ENCODE measurements at regions not wholly inside any gene's neighbourhood (a gene's known extent, or its start where the extent isn't known, plus 50 kb on each side); places are given as distances from the start of the nearest gene placed in this dataset.

GRCh38 chr2:120863146-120863545 lies 127.5 kb downstream of the GLI2 start:
- Mint-ChIP-seq H3K4me3 (no peak overlapping the region), H3K27ac (no peak overlapping the region), H3K27me3 (peaks cover 9 to 24% of the 10 kb centered on the region in 2 donors)

GRCh38 chr2:120863661-120864320 lies 128.1 kb downstream of the GLI2 start:
- peaks cover 16 to 31% of the 10 kb centered on the region in 2 donors for H3K27me3 Mint-ChIP-seq

More at GRCh38 chr2:120863146-120863545, 127.5 kb downstream of the GLI2 start:
- no peak for ATAC-seq (replicated peaks)
- H3K36me3 Mint-ChIP-seq (ENCODE audit: insufficient read depth), result peaks cover 3% of the 10 kb centered on the region
- no peak for DNase-seq
- H3K4me1 Mint-ChIP-seq (ENCODE audit: low read depth in 2 of 2), result no peaks in the 10 kb centered on the region
- H3K9me3 Mint-ChIP-seq, result no peaks in the 10 kb centered on the region

GRCh38 chr2:120864981-120865380 lies 129.3 kb downstream of the GLI2 start:
- no peaks in the 10 kb centered on the region for H3K36me3 Mint-ChIP-seq (ENCODE audit: insufficient read depth)
- no peak for ATAC-seq (replicated peaks)

More at GRCh38 chr2:120863661-120864320, 128.1 kb downstream of the GLI2 start:
- ATAC-seq (replicated peaks) (no peak), DNase-seq (no peak)
- Mint-ChIP-seq H3K27ac (no peak overlapping the region), H3K9me3 (no peaks in the 10 kb centered on the region), H3K4me3 (no peak overlapping the region), H3K4me1 (ENCODE audit: low read depth in 2 of 2) (peaks cover 0 to 2% of the 10 kb centered on the region in 2 donors), H3K36me3 (ENCODE audit: insufficient read depth) (no peaks in the 10 kb centered on the region)

GRCh38 chr2:120865656-120866055 lies 130.0 kb downstream of the GLI2 start:
- no peak overlapping the region for H3K27ac Mint-ChIP-seq
- H3K4me3 Mint-ChIP-seq, result no peak overlapping the region
- H3K9me3 Mint-ChIP-seq, result no peaks in the 10 kb centered on the region
- peaks cover 0 to 2% of the 10 kb centered on the region in 2 donors for H3K4me1 Mint-ChIP-seq (ENCODE audit: low read depth in 2 of 2)
- DNase-seq (no peak), ATAC-seq (replicated peaks) (no peak)
- no peaks in the 10 kb centered on the region for H3K36me3 Mint-ChIP-seq (ENCODE audit: insufficient read depth)
- H3K27me3 Mint-ChIP-seq, result peaks cover 25 to 49% of the 10 kb centered on the region in 2 donors

More at GRCh38 chr2:120864981-120865380, 129.3 kb downstream of the GLI2 start:
- Mint-ChIP-seq H3K9me3 (no peaks in the 10 kb centered on the region), H3K4me3 (no peak overlapping the region), H3K27ac (no peak overlapping the region), H3K4me1 (ENCODE audit: low read depth in 2 of 2) (peaks cover 0 to 2% of the 10 kb centered on the region in 2 donors), H3K27me3 (peaks cover 25 to 43% of the 10 kb centered on the region in 2 donors)
- no peak for DNase-seq

- Mint-ChIP-seq H3K4me3 (no peak overlapping the region), H3K36me3 (ENCODE audit: insufficient read depth) (no peaks in the 10 kb centered on the region), H3K4me1 (ENCODE audit: low read depth in 2 of 2) (peaks cover 0 to 2% of the 10 kb centered on the region in 2 donors), H3K27me3 (peaks cover 25 to 51% of the 10 kb centered on the region in 2 donors), H3K9me3 (no peaks in the 10 kb centered on the region), H3K27ac (no peak overlapping the region)
- ATAC-seq (replicated peaks) (no peak), DNase-seq (no peak)
These were observed 130.4 kb downstream of the GLI2 start for GRCh38 chr2:120866071-120866470.

GRCh38 chr2:120866483-120867140 lies 130.9 kb downstream of the GLI2 start:
- Mint-ChIP-seq H3K4me3 (no peak overlapping the region), H3K4me1 (ENCODE audit: low read depth in 2 of 2) (peaks cover 0 to 2% of the 10 kb centered on the region in 2 donors), H3K9me3 (no peaks in the 10 kb centered on the region), H3K27me3 (peaks cover 30 to 57% of the 10 kb centered on the region in 2 donors), H3K36me3 (ENCODE audit: insufficient read depth) (no peaks in the 10 kb centered on the region), H3K27ac (no peak overlapping the region)
- ATAC-seq (replicated peaks), result no peak
- DNase-seq, result no peak

GRCh38 chr2:120867290-120868241 lies 131.9 kb downstream of the GLI2 start:
- peaks cover 34 to 64% of the 10 kb centered on the region in 2 donors for H3K27me3 Mint-ChIP-seq
- H3K9me3 Mint-ChIP-seq, result no peaks in the 10 kb centered on the region
- peaks cover 0 to 2% of the 10 kb centered on the region in 2 donors for H3K4me1 Mint-ChIP-seq (ENCODE audit: low read depth in 2 of 2)
- ATAC-seq (replicated peaks) (no peak), DNase-seq (no peak)
- no peak overlapping the region for H3K4me3 Mint-ChIP-seq
- no peaks in the 10 kb centered on the region for H3K36me3 Mint-ChIP-seq (ENCODE audit: insufficient read depth)
- no peak overlapping the region for H3K27ac Mint-ChIP-seq

GRCh38 chr2:120868366-120868765 lies 132.7 kb downstream of the GLI2 start:
- ATAC-seq (replicated peaks), result no peak
- H3K9me3 Mint-ChIP-seq, result no peaks in the 10 kb centered on the region
- H3K36me3 Mint-ChIP-seq (ENCODE audit: insufficient read depth), result no peaks in the 10 kb centered on the region
- H3K27me3 Mint-ChIP-seq, result peaks cover 34 to 64% of the 10 kb centered on the region in 2 donors
- H3K27ac Mint-ChIP-seq, result no peak overlapping the region
- no peak for DNase-seq
- peaks cover 0 to 2% of the 10 kb centered on the region in 2 donors for H3K4me1 Mint-ChIP-seq (ENCODE audit: low read depth in 2 of 2)
- H3K4me3 Mint-ChIP-seq, result no peak overlapping the region

GRCh38 chr2:120869036-120869729 lies 133.5 kb downstream of the GLI2 start:
- no peaks in the 10 kb centered on the region for H3K36me3 Mint-ChIP-seq (ENCODE audit: insufficient read depth)
- no peak for ATAC-seq (replicated peaks)
- H3K4me3 Mint-ChIP-seq, result no peak overlapping the region
- H3K27ac Mint-ChIP-seq, result no peak overlapping the region
- peaks cover 0 to 2% of the 10 kb centered on the region in 2 donors for H3K4me1 Mint-ChIP-seq (ENCODE audit: low read depth in 2 of 2)
- peaks cover 29 to 64% of the 10 kb centered on the region in 2 donors for H3K27me3 Mint-ChIP-seq
- H3K9me3 Mint-ChIP-seq, result no peaks in the 10 kb centered on the region
- no peak for DNase-seq

- Mint-ChIP-seq H3K36me3 (ENCODE audit: insufficient read depth) (no peaks in the 10 kb centered on the region), H3K4me1 (ENCODE audit: low read depth in 2 of 2) (peaks cover 0 to 2% of the 10 kb centered on the region in 2 donors), H3K27me3 (peaks cover 34 to 69% of the 10 kb centered on the region in 2 donors), H3K9me3 (no peaks in the 10 kb centered on the region), H3K27ac (no peak overlapping the region), H3K4me3 (no peak overlapping the region)
- ATAC-seq (replicated peaks) (no peak), DNase-seq (no peak)
These were observed 134.2 kb downstream of the GLI2 start for GRCh38 chr2:120869730-120870466.

GRCh38 chr2:120870467-120870788 lies 134.8 kb downstream of the GLI2 start:
- DNase-seq, result no peak
- peaks cover 0 to 2% of the 10 kb centered on the region in 2 donors for H3K4me1 Mint-ChIP-seq (ENCODE audit: low read depth in 2 of 2)
- no peak for ATAC-seq (replicated peaks)
- no peaks in the 10 kb centered on the region for H3K36me3 Mint-ChIP-seq (ENCODE audit: insufficient read depth)
- H3K4me3 Mint-ChIP-seq, result no peak overlapping the region
- H3K27ac Mint-ChIP-seq, result no peak overlapping the region
- H3K27me3 Mint-ChIP-seq, result peaks cover 34 to 74% of the 10 kb centered on the region in 2 donors
- no peaks in the 10 kb centered on the region for H3K9me3 Mint-ChIP-seq

GRCh38 chr2:120871016-120871635 lies 135.5 kb downstream of the GLI2 start:
- no peak for DNase-seq
- H3K27me3 Mint-ChIP-seq, result peaks cover 34 to 72% of the 10 kb centered on the region in 2 donors

More at GRCh38 chr2:120871016-120871635, 135.5 kb downstream of the GLI2 start:
- Mint-ChIP-seq H3K36me3 (ENCODE audit: insufficient read depth) (no peaks in the 10 kb centered on the region), H3K4me1 (ENCODE audit: low read depth in 2 of 2) (peaks cover 0 to 2% of the 10 kb centered on the region in 2 donors), H3K9me3 (no peaks in the 10 kb centered on the region), H3K4me3 (no peak overlapping the region), H3K27ac (no peak overlapping the region)
- no peak for ATAC-seq (replicated peaks)
